Subcutaneous abdominal adipose tissue (tissue), 5 donors: ENCODE measurements at regions not wholly inside any gene's neighbourhood (a gene's known extent, or its start where the extent isn't known, plus 50 kb on each side); places are given as distances from the start of the nearest gene placed in this dataset.
"Not testable (repeated sequence)": the region's sequence is repeated elsewhere in the genome, so short reads cannot be mapped to it uniquely, and the experiment has no call there.

ENCODE experiments used
- H3K27ac ChIP-seq: one replicate; pipeline ENCODE4 v1.7.0; 2013; ENCODE audit warnings: low read depth, mild to moderate bottlenecking, inconsistent platforms, low read length, moderate library complexity
- H3K27me3 ChIP-seq, 5 donors: one replicate each; pipeline ENCODE4 v1.7.0; 2013; ENCODE audit warnings: low read length in 5 of 5, inconsistent platforms in 1 of 5; ENCODE audit not compliant: control insufficient read depth in 5 of 5, insufficient read depth in 4 of 5
- H3K36me3 ChIP-seq, 5 donors: one replicate each; pipeline ENCODE4 v1.7.0; 2013; ENCODE audit warnings: low read length in 5 of 5; ENCODE audit not compliant: control insufficient read depth in 5 of 5, insufficient read depth in 5 of 5
- H3K4me1 ChIP-seq, 5 donors: one replicate each; pipeline ENCODE4 v1.7.0; 2013; ENCODE audit warnings: low read length in 5 of 5, mild to moderate bottlenecking in 3 of 5, moderate library complexity in 1 of 5; ENCODE audit not compliant: control insufficient read depth in 5 of 5, insufficient read depth in 5 of 5
- H3K4me3 ChIP-seq, 5 donors: one replicate each; pipeline ENCODE4 v1.7.0; 2013; ENCODE audit warnings: low read length in 5 of 5, low read depth in 1 of 5
- H3K9ac ChIP-seq, 5 donors: one replicate each; pipeline ENCODE4 v1.7.0; 2013; ENCODE audit warnings: low read length in 5 of 5, mild to moderate bottlenecking in 4 of 5, moderate library complexity in 3 of 5
- H3K9me3 ChIP-seq, 5 donors: one replicate each; pipeline ENCODE4 v1.7.0; 2013; ENCODE audit warnings: low read length in 5 of 5; ENCODE audit not compliant: control insufficient read depth in 5 of 5
- donor health status: healthy.
- donor health status: healthy.
- donor health status: healthy.
- donor health status: healthy.
- donor health status: healthy.

GRCh38 chr6:120363429-120363828 is 970.9 kb downstream of the TBC1D32 start:
- H3K9ac ChIP-seq = no peak overlapping the region
- no peak overlapping the region for H3K27ac ChIP-seq
- H3K27me3 ChIP-seq = no peaks in the 10 kb centered on the region
- H3K36me3 ChIP-seq = no peaks in the 10 kb centered on the region
- H3K4me1 ChIP-seq = no peaks in the 10 kb centered on the region
- H3K9me3 ChIP-seq = peaks cover 0 to 13% (median 5%) of the 10 kb centered on the region in 5 donors
- H3K4me3 ChIP-seq = no peak overlapping the region

- not testable (repeated sequence) for H3K9ac ChIP-seq, H3K4me3 ChIP-seq, H3K27ac ChIP-seq, H3K27me3 ChIP-seq, H3K4me1 ChIP-seq, H3K36me3 ChIP-seq
- peaks cover 0 to 23% (median 9%) of the 10 kb centered on the region in 5 donors for H3K9me3 ChIP-seq
Measured at GRCh38 chr6:120358535-120358934, 975.7 kb downstream of the TBC1D32 start.

- H3K27me3 ChIP-seq = no peaks in the 10 kb centered on the region
- H3K9ac ChIP-seq = no peak overlapping the region
- H3K4me3 ChIP-seq = no peak overlapping the region
- H3K36me3 ChIP-seq = no peaks in the 10 kb centered on the region
- H3K27ac ChIP-seq = no peak overlapping the region
- no peaks in the 10 kb centered on the region for H3K4me1 ChIP-seq
- peaks cover 0 to 23% (median 9%) of the 10 kb centered on the region in 5 donors for H3K9me3 ChIP-seq
Measured at GRCh38 chr6:120357447-120357846, 976.8 kb downstream of the TBC1D32 start.

- H3K9me3 ChIP-seq = peaks cover 0 to 23% (median 9%) of the 10 kb centered on the region in 5 donors
- no peak overlapping the region for H3K9ac ChIP-seq
- H3K4me3 ChIP-seq = no peak overlapping the region
- no peak overlapping the region for H3K27ac ChIP-seq
- no peaks in the 10 kb centered on the region for H3K4me1 ChIP-seq
- no peaks in the 10 kb centered on the region for H3K36me3 ChIP-seq
- H3K27me3 ChIP-seq = no peaks in the 10 kb centered on the region
Measured at GRCh38 chr6:120355822-120356221, 978.5 kb downstream of the TBC1D32 start.

GRCh38 chr6:120354452-120355098 is 979.7 kb downstream of the TBC1D32 start:
- H3K36me3 ChIP-seq = no peaks in the 10 kb centered on the region
- H3K4me3 ChIP-seq = no peak overlapping the region
- no peaks in the 10 kb centered on the region for H3K27me3 ChIP-seq
- no peak overlapping the region for H3K9ac ChIP-seq
- peaks cover 0 to 18% (median 6%) of the 10 kb centered on the region in 5 donors for H3K9me3 ChIP-seq
- H3K27ac ChIP-seq = no peak overlapping the region
- no peaks in the 10 kb centered on the region for H3K4me1 ChIP-seq

GRCh38 chr6:120352491-120352890 is 981.8 kb downstream of the TBC1D32 start:
- H3K9ac ChIP-seq = no peak overlapping the region
- H3K27ac ChIP-seq = no peak overlapping the region
- H3K4me3 ChIP-seq = no peak overlapping the region
- H3K4me1 ChIP-seq = no peaks in the 10 kb centered on the region
- no peaks in the 10 kb centered on the region for H3K27me3 ChIP-seq
- H3K36me3 ChIP-seq = no peaks in the 10 kb centered on the region
- peaks cover 0 to 4% (median 3%) of the 10 kb centered on the region in 5 donors for H3K9me3 ChIP-seq

GRCh38 chr6:120348926-120349325 is 985.4 kb downstream of the TBC1D32 start:
- Histone ChIP-seq H3K27me3 (no peaks in the 10 kb centered on the region), H3K4me3 (no peak overlapping the region), H3K9ac (no peak overlapping the region), H3K36me3 (no peaks in the 10 kb centered on the region), H3K4me1 (no peaks in the 10 kb centered on the region), H3K9me3 (no peaks in the 10 kb centered on the region), H3K27ac (no peak overlapping the region)

- Histone ChIP-seq H3K9me3 (no peaks in the 10 kb centered on the region), H3K27ac (no peak overlapping the region), H3K4me3 (no peak overlapping the region), H3K36me3 (no peaks in the 10 kb centered on the region), H3K4me1 (no peaks in the 10 kb centered on the region), H3K9ac (no peak overlapping the region), H3K27me3 (no peaks in the 10 kb centered on the region)
Measured at GRCh38 chr6:120328521-120328920, 979.0 kb upstream of the MAN1A1 start.

GRCh38 chr6:120320481-120321162 is 971.1 kb upstream of the MAN1A1 start:
- H3K27ac ChIP-seq = no peak overlapping the region
- no peaks in the 10 kb centered on the region for H3K36me3 ChIP-seq
- peaks cover 0 to 6% (median 0%) of the 10 kb centered on the region in 5 donors for H3K9me3 ChIP-seq
- no peaks in the 10 kb centered on the region for H3K27me3 ChIP-seq
- H3K9ac ChIP-seq = no peak overlapping the region
- no peaks in the 10 kb centered on the region for H3K4me1 ChIP-seq
- H3K4me3 ChIP-seq = no peak overlapping the region

- Histone ChIP-seq H3K9ac (no peak overlapping the region), H3K36me3 (no peaks in the 10 kb centered on the region), H3K9me3 (no peaks in the 10 kb centered on the region), H3K4me3 (no peak overlapping the region), H3K4me1 (no peaks in the 10 kb centered on the region), H3K27me3 (no peaks in the 10 kb centered on the region), H3K27ac (no peak overlapping the region)
Measured at GRCh38 chr6:120304223-120304622, 954.7 kb upstream of the MAN1A1 start.
